GM19035 (cell line): ENCODE measurements at regions not wholly inside any gene's neighbourhood (a gene's known extent, or its start where the extent isn't known, plus 50 kb on each side); places are given as distances from the start of the nearest gene placed in this dataset.
"Not testable (repeated sequence)": the region's sequence is repeated elsewhere in the genome, so short reads cannot be mapped to it uniquely, and the experiment has no call there.

Source experiments
- ATAC-seq: cut with Tn5 transposase; IDR thresholded peaks from one replicate; pipeline ENCODE4 v1.9.1; 2021; ENCODE audit not compliant: unreplicated experiment

GRCh38 chr10:78427497-78428031, 393.9 kb downstream of the RPS24 start:
- ATAC-seq, result no peak

- no peak for ATAC-seq
These were observed 394.9 kb downstream of the RPS24 start for GRCh38 chr10:78428579-78428978.

- ATAC-seq, result no peak
These were observed 396.3 kb downstream of the RPS24 start for GRCh38 chr10:78429984-78430383.

GRCh38 chr10:78432583-78432982, 398.9 kb downstream of the RPS24 start:
- ATAC-seq, result no peak

- no peak for ATAC-seq
These were observed 399.5 kb downstream of the RPS24 start for GRCh38 chr10:78433076-78433595.

- ATAC-seq, result no peak
These were observed 400.3 kb downstream of the RPS24 start for GRCh38 chr10:78433766-78434535.

- ATAC-seq, result no peak
These were observed 401.2 kb downstream of the RPS24 start for GRCh38 chr10:78434886-78435285.

- ATAC-seq, result no peak
These were observed 402.0 kb downstream of the RPS24 start for GRCh38 chr10:78435484-78436221.

- ATAC-seq, result no peak
These were observed 402.5 kb downstream of the RPS24 start for GRCh38 chr10:78436222-78436573.

- ATAC-seq, result no peak
These were observed 403.2 kb downstream of the RPS24 start for GRCh38 chr10:78436706-78437406.

GRCh38 chr10:78437407-78437768, 403.7 kb downstream of the RPS24 start:
- no peak for ATAC-seq

GRCh38 chr10:78437998-78438906, 404.6 kb downstream of the RPS24 start:
- no peak for ATAC-seq

- ATAC-seq, result no peak
These were observed 405.5 kb downstream of the RPS24 start for GRCh38 chr10:78438907-78439809.

- ATAC-seq, result no peak
These were observed 407.3 kb downstream of the RPS24 start for GRCh38 chr10:78441010-78441409.

- ATAC-seq, result no peak
These were observed 408.0 kb downstream of the RPS24 start for GRCh38 chr10:78441694-78442093.

- ATAC-seq, result no peak
These were observed 409.3 kb downstream of the RPS24 start for GRCh38 chr10:78442836-78443550.

- ATAC-seq, result no peak
These were observed 410.4 kb downstream of the RPS24 start for GRCh38 chr10:78443900-78444571.

- ATAC-seq, result not testable (repeated sequence)
These were observed 411.1 kb downstream of the RPS24 start for GRCh38 chr10:78444741-78445140.
